Panc1 (cell line): ENCODE measurements at regions not wholly inside any gene's neighbourhood (a gene's known extent, or its start where the extent isn't known, plus 50 kb on each side); places are given as distances from the start of the nearest gene placed in this dataset.

ENCODE experiments used
- ATAC-seq: fragments of 200-7000 bp; cut with Tn5 transposase; 2 replicates; pipeline ENCODE4 v1.9.1; 2020; ENCODE audit warnings: mild to moderate bottlenecking, moderate library complexity
- BruUV-seq: library from RNA; stranded (reverse); fragments of 400-500 nt; replicated peaks from 2 replicates; lab custom pipeline; 2021; lab: Mats Ljungman, UMichigan
- CTCF ChIA-PET: fragments of 300-600 bp; sonication (Branson Sonifier 250); formaldehyde crosslinking; loops from one replicate; lab custom pipeline; 2022; ENCODE audit warnings: antibody characterized with exemption; lab: Charles Lee
- POLR2A ChIA-PET: fragments of 300-600 bp; sonication (Branson Sonifier 250); formaldehyde crosslinking; loops from one replicate; lab custom pipeline; 2022; ENCODE audit warnings: antibody characterized with exemption; lab: Charles Lee
- DNase-seq: peaks from one replicate; pipeline ENCODE4 v3.0.0-alpha.2; 2010; ENCODE audit warnings: low read depth, low spot score
- H3K27ac ChIP-seq: 2 replicates; pipeline ENCODE4 v1.5.1; 2011; ENCODE audit warnings: mild to moderate bottlenecking, low read length, inconsistent platforms
- H3K27me3 ChIP-seq: fragments of 200-500 bp; sonication (Bioruptor generic); 2 replicates; pipeline ENCODE4 v1.6.0; 2014; ENCODE audit warnings: low read length, inconsistent platforms; ENCODE audit not compliant: control insufficient read depth, insufficient read depth
- H3K36me3 ChIP-seq: fragments of 200-500 bp; sonication (Bioruptor generic); 2 replicates; pipeline ENCODE4 v1.5.1; 2014; ENCODE audit warnings: inconsistent platforms, mild to moderate bottlenecking, low read length, moderate library complexity; ENCODE audit not compliant: control insufficient read depth, insufficient read depth
- H3K4me1 ChIP-seq: 2 replicates; pipeline ENCODE4 v1.5.1; 2011; ENCODE audit warnings: inconsistent platforms, mild to moderate bottlenecking, low read length, moderate library complexity; ENCODE audit not compliant: control insufficient read depth, insufficient read depth
- H3K4me3 ChIP-seq, 2 experiments: 2 replicates each; pipeline ENCODE4 v1.5.1; 2011 to 2012; ENCODE audit warnings: low read depth in 2 of 2, low read length in 2 of 2, mild to moderate bottlenecking in 2 of 2, inconsistent platforms in 1 of 2, moderate library complexity in 1 of 2
- H3K9me3 ChIP-seq: fragments of 200-500 bp; sonication (Bioruptor generic); 2 replicates; pipeline ENCODE4 v1.5.1; 2014; ENCODE audit warnings: low read depth, mild to moderate bottlenecking, inconsistent platforms, low read length, moderate library complexity; ENCODE audit not compliant: control insufficient read depth, insufficient read depth
- POLR2AphosphoS5 ChIP-seq: IDR thresholded peaks from 2 replicates; pipeline ENCODE4 v1.6.1; 2012; ENCODE audit warnings: mild to moderate bottlenecking, low read depth, low read length, moderate library complexity
- SIN3A ChIP-seq: IDR thresholded peaks from 2 replicates; pipeline ENCODE4 v1.6.1; 2012; ENCODE audit warnings: low read depth, mild to moderate bottlenecking, low read length, moderate library complexity, borderline replicate concordance; ENCODE audit not compliant: insufficient read depth
- TCF7L2 ChIP-seq: IDR thresholded peaks from 2 replicates; pipeline ENCODE4 v1.6.1; 2011; ENCODE audit warnings: mild to moderate bottlenecking, low read depth, low read length, inconsistent platforms
- in situ Hi-C: cut with HindIII; loops from 2 replicates; pipeline ENCODE4 v1.10.0; 2016; ENCODE audit warnings: low sequenced_read_pairs, low pct_unique_long_range_greater_than_20kb
- intact Hi-C: fragments of 100-400 bp; cut with micrococcal nuclease; formaldehyde crosslinking; loops from one replicate; pipeline ENCODE4 v1.10.0; 2022; ENCODE audit not compliant: unreplicated experiment
- TF ChIP-seq, protein P1 (sequence below): fragments of 450-650 bp; IDR thresholded peaks from 2 replicates; pipeline ENCODE4 v1.5.1; 2017; ENCODE audit warnings: mild to moderate bottlenecking
- TF ChIP-seq, protein P2 (sequence below), 2 experiments: IDR thresholded peaks; 2 replicates each; pipeline ENCODE4 v1.6.1; 2011 to 2012; ENCODE audit warnings: low read depth in 2 of 2, control low read depth in 1 of 2, low read length in 1 of 2, mild to moderate bottlenecking in 1 of 2, moderate library complexity in 1 of 2; ENCODE audit not compliant: insufficient read depth in 1 of 2

GRCh38 chr2:187169864-187170263 is 278.2 kb downstream of the CALCRL start:
- intact Hi-C loops (no loop called here), in situ Hi-C loops (no loop called here)
- no peak for ATAC-seq
- no peaks in the 10 kb centered on the region for H3K36me3 ChIP-seq
- DNase-seq: no peak
- H3K4me3 ChIP-seq: no peak overlapping the region
- no peaks in the 10 kb centered on the region for H3K4me1 ChIP-seq
- BruUV-seq: no TSS peak
- CTCF ChIA-PET: no interaction called here
- TF ChIP-seq SIN3A (no peak), POLR2AphosphoS5 (no peak), TCF7L2 (no peak)
- TF ChIP-seq, protein P1, sequence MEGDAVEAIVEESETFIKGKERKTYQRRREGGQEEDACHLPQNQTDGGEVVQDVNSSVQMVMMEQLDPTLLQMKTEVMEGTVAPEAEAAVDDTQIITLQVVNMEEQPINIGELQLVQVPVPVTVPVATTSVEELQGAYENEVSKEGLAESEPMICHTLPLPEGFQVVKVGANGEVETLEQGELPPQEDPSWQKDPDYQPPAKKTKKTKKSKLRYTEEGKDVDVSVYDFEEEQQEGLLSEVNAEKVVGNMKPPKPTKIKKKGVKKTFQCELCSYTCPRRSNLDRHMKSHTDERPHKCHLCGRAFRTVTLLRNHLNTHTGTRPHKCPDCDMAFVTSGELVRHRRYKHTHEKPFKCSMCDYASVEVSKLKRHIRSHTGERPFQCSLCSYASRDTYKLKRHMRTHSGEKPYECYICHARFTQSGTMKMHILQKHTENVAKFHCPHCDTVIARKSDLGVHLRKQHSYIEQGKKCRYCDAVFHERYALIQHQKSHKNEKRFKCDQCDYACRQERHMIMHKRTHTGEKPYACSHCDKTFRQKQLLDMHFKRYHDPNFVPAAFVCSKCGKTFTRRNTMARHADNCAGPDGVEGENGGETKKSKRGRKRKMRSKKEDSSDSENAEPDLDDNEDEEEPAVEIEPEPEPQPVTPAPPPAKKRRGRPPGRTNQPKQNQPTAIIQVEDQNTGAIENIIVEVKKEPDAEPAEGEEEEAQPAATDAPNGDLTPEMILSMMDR: no peak
- TF ChIP-seq, protein P2, sequence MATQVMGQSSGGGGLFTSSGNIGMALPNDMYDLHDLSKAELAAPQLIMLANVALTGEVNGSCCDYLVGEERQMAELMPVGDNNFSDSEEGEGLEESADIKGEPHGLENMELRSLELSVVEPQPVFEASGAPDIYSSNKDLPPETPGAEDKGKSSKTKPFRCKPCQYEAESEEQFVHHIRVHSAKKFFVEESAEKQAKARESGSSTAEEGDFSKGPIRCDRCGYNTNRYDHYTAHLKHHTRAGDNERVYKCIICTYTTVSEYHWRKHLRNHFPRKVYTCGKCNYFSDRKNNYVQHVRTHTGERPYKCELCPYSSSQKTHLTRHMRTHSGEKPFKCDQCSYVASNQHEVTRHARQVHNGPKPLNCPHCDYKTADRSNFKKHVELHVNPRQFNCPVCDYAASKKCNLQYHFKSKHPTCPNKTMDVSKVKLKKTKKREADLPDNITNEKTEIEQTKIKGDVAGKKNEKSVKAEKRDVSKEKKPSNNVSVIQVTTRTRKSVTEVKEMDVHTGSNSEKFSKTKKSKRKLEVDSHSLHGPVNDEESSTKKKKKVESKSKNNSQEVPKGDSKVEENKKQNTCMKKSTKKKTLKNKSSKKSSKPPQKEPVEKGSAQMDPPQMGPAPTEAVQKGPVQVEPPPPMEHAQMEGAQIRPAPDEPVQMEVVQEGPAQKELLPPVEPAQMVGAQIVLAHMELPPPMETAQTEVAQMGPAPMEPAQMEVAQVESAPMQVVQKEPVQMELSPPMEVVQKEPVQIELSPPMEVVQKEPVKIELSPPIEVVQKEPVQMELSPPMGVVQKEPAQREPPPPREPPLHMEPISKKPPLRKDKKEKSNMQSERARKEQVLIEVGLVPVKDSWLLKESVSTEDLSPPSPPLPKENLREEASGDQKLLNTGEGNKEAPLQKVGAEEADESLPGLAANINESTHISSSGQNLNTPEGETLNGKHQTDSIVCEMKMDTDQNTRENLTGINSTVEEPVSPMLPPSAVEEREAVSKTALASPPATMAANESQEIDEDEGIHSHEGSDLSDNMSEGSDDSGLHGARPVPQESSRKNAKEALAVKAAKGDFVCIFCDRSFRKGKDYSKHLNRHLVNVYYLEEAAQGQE (IDR thresholded peaks at IDR 0.05; ENCODE audit: insufficient read depth in 1 of 2, low read depth in 2 of 2, low read length in 1 of 2): no peak
- H3K27ac ChIP-seq: no peak overlapping the region
- POLR2A ChIA-PET: no interaction called here
- H3K27me3 ChIP-seq: no peaks in the 10 kb centered on the region
- no peaks in the 10 kb centered on the region for H3K9me3 ChIP-seq

- no peaks in the 10 kb centered on the region for H3K36me3 ChIP-seq
- H3K4me1 ChIP-seq: no peaks in the 10 kb centered on the region
- intact Hi-C loops: no loop called here
- ATAC-seq (no peak), DNase-seq (no peak)
- no peak overlapping the region for H3K4me3 ChIP-seq
- no peaks in the 10 kb centered on the region for H3K27me3 ChIP-seq
- H3K9me3 ChIP-seq: no peaks in the 10 kb centered on the region
- CTCF ChIA-PET: no interaction called here
- BruUV-seq: no TSS peak
- TF ChIP-seq, protein P1: no peak
- TF ChIP-seq TCF7L2: no peak
- TF ChIP-seq POLR2AphosphoS5: no peak
- TF ChIP-seq SIN3A: no peak
- POLR2A ChIA-PET: no interaction called here
- in situ Hi-C loops: no loop called here
- no peak overlapping the region for H3K27ac ChIP-seq
Measured at GRCh38 chr2:187168720-187169713, 279.0 kb downstream of the CALCRL start.
